HG03280 (cell line): ENCODE measurements at regions not wholly inside any gene's neighbourhood (a gene's known extent, or its start where the extent isn't known, plus 50 kb on each side); places are given as distances from the start of the nearest gene placed in this dataset.

Experiments
- ATAC-seq: cut with Tn5 transposase; IDR thresholded peaks from one replicate; pipeline ENCODE4 v1.9.1; 2021; ENCODE audit warnings: mild to moderate bottlenecking, moderate library complexity; ENCODE audit not compliant: unreplicated experiment

GRCh38 chr9:118165451-118165850 lies 461.2 kb downstream of the TLR4 start:
- ATAC-seq = no peak

DNA sequence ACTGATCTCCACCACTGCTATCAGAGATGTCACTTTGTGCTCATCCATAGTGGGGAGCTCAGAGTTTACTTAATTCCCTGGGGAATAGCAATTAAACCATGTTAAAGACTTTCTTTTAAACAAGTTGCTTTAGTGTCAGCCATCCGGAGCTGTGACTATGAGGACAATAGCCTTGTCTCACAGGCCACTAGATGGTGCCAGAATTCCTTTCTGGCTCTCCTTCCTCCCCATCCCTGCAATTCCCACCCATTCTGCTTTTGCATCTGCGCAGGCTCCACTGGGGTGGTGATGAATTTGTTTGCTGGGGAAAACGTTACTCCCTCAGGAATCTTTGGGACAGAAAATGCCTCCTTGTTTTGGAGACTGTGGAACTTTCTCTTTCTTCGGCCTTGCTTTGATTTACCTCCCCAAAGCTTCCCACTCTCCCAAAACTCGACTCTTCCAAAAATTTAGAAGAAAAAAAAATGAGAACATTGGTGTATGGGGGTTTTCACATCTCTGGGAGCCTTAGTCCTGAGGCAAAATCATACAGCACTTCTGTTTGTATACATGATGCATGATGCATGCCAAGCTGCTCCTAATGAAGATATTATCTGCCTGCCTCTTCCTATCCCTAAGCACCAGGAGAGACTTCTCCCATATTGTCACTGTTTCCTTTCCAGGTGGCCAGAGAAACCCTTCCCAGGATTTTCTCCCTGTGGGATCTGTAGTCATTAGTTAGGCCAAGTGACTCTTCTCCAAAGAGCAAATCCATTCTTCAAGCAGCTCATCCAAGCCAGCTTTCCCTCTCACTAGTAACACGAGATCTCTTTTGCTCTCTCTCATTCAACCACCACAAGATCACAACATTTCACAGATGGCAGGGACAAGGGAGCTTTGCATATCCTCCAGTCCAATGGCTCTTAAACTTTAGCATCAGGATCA lies 466.1 kb downstream of the TLR4 start:
- ATAC-seq = no peak

GRCh38 chr9:118177241-118177640 lies 473.0 kb downstream of the TLR4 start:
- ATAC-seq = no peak

DNA sequence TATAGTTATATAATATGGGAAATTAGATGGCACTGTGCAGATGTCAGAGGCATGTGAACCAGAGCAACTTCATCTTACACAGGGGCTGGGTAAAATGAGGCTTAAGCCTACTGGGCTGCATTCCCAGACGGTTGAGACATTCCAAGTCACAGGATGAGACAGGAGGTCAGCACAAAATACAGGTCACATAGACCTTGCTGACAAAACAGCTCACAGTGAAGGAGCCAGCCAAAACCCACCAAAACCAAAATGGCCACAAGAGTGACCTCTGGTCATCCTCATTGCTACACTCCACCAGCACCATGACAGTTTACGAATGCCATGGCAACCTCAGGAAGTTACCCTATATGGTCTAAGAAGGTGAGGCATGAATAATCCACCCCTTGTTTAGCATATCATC lies 479.4 kb downstream of the TLR4 start:
- ATAC-seq = no peak

GRCh38 chr9:118187408-118187807 lies 483.2 kb downstream of the TLR4 start:
- no peak for ATAC-seq

GRCh38 chr9:118189615-118190014 lies 485.4 kb downstream of the TLR4 start:
- ATAC-seq = no peak

GRCh38 chr9:118192807-118193206 lies 488.6 kb downstream of the TLR4 start:
- no peak for ATAC-seq

DNA sequence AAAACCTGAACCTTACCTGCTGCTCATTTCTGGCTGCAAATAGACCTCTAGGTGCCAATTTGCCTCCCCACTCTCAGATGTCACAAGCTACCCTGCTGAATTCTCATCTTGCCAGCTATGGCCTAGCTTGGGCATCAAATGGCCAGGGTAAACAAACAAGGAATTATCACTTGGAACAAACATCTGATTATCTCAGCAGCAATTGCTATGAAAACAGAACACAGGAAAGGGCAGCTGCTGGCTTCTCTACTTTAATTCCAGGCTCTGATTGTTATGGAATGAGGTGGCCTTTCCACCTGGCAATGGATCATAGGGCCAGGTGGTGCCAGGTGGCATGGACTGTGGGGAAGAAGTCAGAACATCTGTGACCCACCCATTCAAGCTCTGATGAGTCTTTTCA lies 505.1 kb downstream of the TLR4 start:
- no peak for ATAC-seq

GRCh38 chr9:118215549-118215948 lies 511.3 kb downstream of the TLR4 start:
- no peak for ATAC-seq

GRCh38 chr9:118222375-118222774 lies 518.2 kb downstream of the TLR4 start:
- no peak for ATAC-seq

GRCh38 chr9:118223111-118223510 lies 518.9 kb downstream of the TLR4 start:
- no peak for ATAC-seq

GRCh38 chr9:118230329-118230728 lies 526.1 kb downstream of the TLR4 start:
- ATAC-seq = no peak

DNA sequence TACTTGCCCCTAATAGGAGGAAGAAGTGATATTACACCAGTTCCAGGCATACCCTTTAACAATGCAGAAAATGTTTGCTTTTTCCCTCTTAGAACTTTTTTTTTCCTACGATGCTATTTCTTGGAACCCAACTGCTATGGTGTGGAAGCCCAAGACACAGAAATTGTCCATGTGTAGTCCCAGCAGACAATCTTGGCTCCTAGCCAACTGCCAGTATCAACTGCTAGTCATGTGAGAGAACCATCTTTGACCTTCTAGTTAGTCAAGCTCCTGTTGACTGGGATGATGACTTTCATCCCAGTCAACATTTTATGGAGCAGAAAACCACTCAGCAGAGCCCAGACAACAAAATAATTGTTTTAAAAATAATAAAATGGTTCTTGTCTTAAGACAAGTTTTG lies 532.4 kb downstream of the TLR4 start:
- no peak for ATAC-seq

DNA sequence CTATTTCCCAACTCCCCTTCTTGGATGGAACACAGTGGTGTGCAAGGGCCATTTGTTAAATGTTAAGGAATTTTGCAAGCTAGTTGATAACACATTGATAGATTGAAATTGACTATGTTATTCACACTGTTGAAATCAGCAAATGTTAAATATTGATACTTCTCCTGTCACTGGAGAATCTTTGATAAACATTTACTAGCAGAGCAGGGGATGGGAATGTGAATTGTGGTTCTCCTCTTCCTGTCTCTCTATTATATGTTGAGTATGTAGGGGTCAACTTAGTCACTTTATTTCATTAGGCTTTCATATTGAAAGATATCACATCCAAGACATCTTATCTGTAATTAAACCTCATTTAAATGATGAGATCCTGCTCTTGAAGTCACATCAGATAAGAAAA lies 533.9 kb downstream of the TLR4 start:
- ATAC-seq = no peak

- no peak for ATAC-seq
Observed at GRCh38 chr9:118252027-118252426, 547.8 kb downstream of the TLR4 start.

GRCh38 chr9:118262191-118262590 lies 558.0 kb downstream of the TLR4 start:
- no peak for ATAC-seq

DNA sequence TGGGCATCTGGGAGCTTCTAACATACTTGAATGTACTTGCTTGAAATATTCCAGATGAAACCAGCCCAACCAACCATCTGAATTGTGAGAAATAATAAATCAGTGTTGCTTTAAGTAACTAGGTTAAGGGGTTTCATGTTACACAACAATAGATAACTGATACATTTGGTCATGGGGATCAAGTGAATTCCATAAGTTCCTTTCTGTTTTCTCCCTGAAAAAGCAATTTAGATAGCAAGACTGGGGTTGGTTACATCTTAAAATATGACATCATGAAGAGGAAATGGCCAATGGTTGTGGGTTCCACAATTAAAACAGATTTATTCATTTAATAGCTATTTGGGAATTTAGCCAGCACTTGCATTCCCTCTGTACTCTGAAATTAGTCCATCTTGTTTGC lies 559.7 kb downstream of the TLR4 start:
- no peak for ATAC-seq

GRCh38 chr9:118268046-118268445 lies 563.8 kb downstream of the TLR4 start:
- ATAC-seq = no peak

DNA sequence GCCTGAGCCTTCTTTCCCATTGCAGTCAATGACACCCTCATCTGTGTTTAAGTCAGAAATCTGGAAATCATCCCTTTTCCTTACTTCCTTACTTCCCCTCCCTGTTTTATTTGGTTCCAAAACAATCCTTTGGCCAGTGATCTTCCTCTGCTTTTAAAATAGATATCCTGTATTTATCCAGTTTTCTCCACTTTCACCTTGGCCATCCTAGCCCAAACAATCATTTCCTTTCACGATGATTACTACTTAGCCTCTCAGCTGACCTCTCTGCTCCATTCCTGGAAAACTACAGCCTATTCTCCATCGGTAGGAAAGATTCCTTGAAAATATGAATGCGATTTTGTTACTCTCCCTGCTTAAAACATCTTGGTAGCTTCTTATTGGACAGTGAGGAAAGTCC lies 565.4 kb downstream of the TLR4 start:
- no peak for ATAC-seq

DNA sequence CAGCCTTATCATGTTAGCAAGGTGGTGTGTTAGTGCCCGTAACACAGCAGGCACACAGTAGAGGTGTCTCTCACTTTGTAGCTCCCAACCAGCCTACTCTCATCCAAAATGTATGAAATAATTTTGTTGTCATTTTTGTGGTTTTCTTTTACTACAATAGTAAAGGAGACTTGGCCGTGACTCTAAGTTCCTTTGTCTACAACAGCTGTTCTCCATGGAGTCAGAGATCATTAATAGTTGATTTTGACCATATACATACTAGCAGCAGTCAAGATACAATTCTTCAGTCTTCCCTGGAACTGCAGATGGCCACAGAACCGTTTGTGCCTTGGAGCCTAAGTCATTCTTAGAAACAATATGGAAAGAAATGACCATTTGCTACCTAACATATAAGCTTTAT lies 567.1 kb downstream of the TLR4 start:
- no peak for ATAC-seq

GRCh38 chr9:118271936-118272335 lies 567.7 kb downstream of the TLR4 start:
- ATAC-seq = no peak

DNA sequence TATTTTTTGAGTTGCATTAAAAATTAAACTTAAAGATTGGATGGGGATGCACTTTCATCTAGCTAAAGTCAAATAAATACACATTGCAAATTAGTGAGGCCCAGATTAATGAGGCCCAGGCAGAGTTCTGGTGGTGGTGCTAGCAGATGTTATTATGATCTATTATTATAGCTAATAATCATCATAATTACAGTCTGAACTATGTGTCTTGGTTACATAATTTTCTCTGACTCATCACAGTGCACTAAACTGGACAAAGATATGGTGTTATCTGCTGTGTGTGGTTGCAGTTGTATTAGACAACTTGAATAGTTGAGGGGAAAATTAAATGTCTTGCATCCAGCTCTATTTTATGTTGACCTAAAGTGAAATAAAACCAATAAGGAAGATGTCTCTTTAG lies 568.8 kb downstream of the TLR4 start:
- ATAC-seq = no peak

- ATAC-seq = no peak
Observed at GRCh38 chr9:118276784-118277183, 572.6 kb downstream of the TLR4 start.
